Gastrocnemius medialis (tissue), 4 donors: ENCODE measurements at regions not wholly inside any gene's neighbourhood (a gene's known extent, or its start where the extent isn't known, plus 50 kb on each side); places are given as distances from the start of the nearest gene placed in this dataset.

Experiments used
- POLR2A ChIP-seq, 2 donors: fragments of 450-650 bp; IDR thresholded peaks; one replicate each; pipeline ENCODE4 v1.6.1; 2017; ENCODE audit warnings: antibody characterized with exemption in 2 of 2, mild to moderate bottlenecking in 2 of 2, moderate library complexity in 2 of 2
- TF ChIP-seq, protein P1 (sequence below), 5 experiments: fragments of 450-650 bp in 3 of 5; fragments of 200-600 bp in 2 of 5; sonication (generic) in 2 of 5; IDR thresholded peaks in 4 of 5; conservative IDR thresholded peaks in 1 of 5; 1 replicate in 4 of 5; 2 replicates in 1 of 5; pipeline ENCODE4 v1.5.1; 2016 to 2019; ENCODE audit warnings: antibody characterized with exemption in 5 of 5, mild to moderate bottlenecking in 3 of 5, moderate library complexity in 3 of 5

DNA sequence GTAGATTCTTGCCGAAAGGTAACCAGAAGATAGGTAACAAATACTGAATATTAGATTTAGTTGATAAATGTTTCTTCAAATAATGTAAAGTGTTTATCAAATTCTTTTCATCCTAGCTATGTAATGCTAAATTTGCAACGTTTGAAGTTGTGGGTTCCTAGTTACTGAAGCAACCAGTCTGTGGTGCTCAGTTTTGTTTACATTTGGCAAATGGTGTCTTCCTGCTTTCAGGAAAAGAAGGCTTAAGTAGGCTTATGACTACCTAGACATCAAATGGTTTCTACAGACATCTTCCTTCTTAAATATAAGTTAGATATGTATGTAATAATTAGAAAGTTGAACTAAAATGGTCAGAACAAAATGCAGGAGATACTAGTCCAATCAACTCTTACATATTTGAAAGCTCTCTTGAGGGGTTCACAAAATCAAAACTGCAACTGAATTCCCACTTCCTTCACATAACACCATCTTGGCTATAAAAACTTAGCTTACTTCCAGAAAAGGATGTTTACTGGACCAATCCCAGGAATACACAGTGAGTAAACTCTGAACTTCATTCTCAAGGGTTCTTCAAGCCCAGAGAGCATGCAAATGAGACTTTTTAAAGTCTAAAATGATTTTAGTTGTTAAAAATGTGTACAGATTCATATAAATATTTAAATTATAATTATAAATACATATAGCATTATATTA is 125.7 kb upstream of the ITGA1 start:
- TF ChIP-seq, protein P1, sequence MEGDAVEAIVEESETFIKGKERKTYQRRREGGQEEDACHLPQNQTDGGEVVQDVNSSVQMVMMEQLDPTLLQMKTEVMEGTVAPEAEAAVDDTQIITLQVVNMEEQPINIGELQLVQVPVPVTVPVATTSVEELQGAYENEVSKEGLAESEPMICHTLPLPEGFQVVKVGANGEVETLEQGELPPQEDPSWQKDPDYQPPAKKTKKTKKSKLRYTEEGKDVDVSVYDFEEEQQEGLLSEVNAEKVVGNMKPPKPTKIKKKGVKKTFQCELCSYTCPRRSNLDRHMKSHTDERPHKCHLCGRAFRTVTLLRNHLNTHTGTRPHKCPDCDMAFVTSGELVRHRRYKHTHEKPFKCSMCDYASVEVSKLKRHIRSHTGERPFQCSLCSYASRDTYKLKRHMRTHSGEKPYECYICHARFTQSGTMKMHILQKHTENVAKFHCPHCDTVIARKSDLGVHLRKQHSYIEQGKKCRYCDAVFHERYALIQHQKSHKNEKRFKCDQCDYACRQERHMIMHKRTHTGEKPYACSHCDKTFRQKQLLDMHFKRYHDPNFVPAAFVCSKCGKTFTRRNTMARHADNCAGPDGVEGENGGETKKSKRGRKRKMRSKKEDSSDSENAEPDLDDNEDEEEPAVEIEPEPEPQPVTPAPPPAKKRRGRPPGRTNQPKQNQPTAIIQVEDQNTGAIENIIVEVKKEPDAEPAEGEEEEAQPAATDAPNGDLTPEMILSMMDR (IDR thresholded peaks at IDR 0.05 in 4 of 5, conservative IDR thresholded peaks at IDR 0.05 in 1 of 5): no peak
- no peak for TF ChIP-seq POLR2A (IDR thresholded peaks at IDR 0.05)
